OCI-LY7 (cell line): ENCODE measurements at regions not wholly inside any gene's neighbourhood (a gene's known extent, or its start where the extent isn't known, plus 50 kb on each side); places are given as distances from the start of the nearest gene placed in this dataset.

Experiments used
- BruUV-seq: library from RNA; stranded (reverse); fragments of 400-500 nt; replicated peaks from 2 replicates; lab custom pipeline; 2021; lab: Mats Ljungman, UMichigan
- CTCF ChIA-PET: fragments of 300-600 bp; sonication (Branson Sonifier 250); formaldehyde crosslinking; loops from one replicate; lab custom pipeline; 2022; ENCODE audit warnings: antibody characterized with exemption; ENCODE audit not compliant: unreplicated experiment; lab: Charles Lee
- POLR2A ChIA-PET: fragments of 300-600 bp; sonication (Branson Sonifier 250); formaldehyde crosslinking; loops from one replicate; lab custom pipeline; 2022; ENCODE audit warnings: antibody characterized with exemption; lab: Charles Lee
- DNase-seq: peaks from one replicate; pipeline ENCODE4 v3.0.0-alpha.2; 2015; ENCODE audit warnings: low spot score
- H2AFZ ChIP-seq: fragments of 200-600 bp; sonication (generic), shearing (Covaris generic); 2 replicates; pipeline ENCODE4 v1.6.1; 2014; ENCODE audit warnings: mild to moderate bottlenecking, antibody characterized with exemption, low read length, moderate library complexity
- H3K27ac ChIP-seq: fragments of 200-600 bp; sonication (generic); 2 replicates; pipeline ENCODE4 v1.5.1; 2014; ENCODE audit warnings: mixed run types, low read depth, mild to moderate bottlenecking, moderate library complexity, low read length, inconsistent platforms; ENCODE audit not compliant: poor library complexity, severe bottlenecking
- H3K36me3 ChIP-seq: fragments of 200-600 bp; sonication (generic); 2 replicates; pipeline ENCODE4 v1.6.1; 2014; ENCODE audit warnings: mild to moderate bottlenecking, antibody characterized with exemption, low read length, moderate library complexity, mixed read lengths; ENCODE audit not compliant: insufficient read depth
- H3K4me1 ChIP-seq: fragments of 200-600 bp; sonication (generic); 2 replicates; pipeline ENCODE4 v1.5.1; 2014; ENCODE audit warnings: mild to moderate bottlenecking, low read length; ENCODE audit not compliant: insufficient read depth, poor library complexity, severe bottlenecking
- H3K4me2 ChIP-seq: fragments of 200-600 bp; sonication (generic); 2 replicates; pipeline ENCODE4 v1.6.1; 2014; ENCODE audit warnings: mild to moderate bottlenecking, low read length
- H3K4me3 ChIP-seq: fragments of 200-600 bp; sonication (generic); 2 replicates; pipeline ENCODE4 v1.5.1; 2014; ENCODE audit warnings: mild to moderate bottlenecking, low read depth, low read length; ENCODE audit not compliant: poor library complexity, severe bottlenecking
- H3K79me2 ChIP-seq: fragments of 200-600 bp; sonication (generic); 2 replicates; pipeline ENCODE4 v1.6.1; 2016; ENCODE audit warnings: low read depth, mild to moderate bottlenecking, low read length, moderate library complexity, mixed read lengths; ENCODE audit not compliant: insufficient read depth
- H3K9me2 ChIP-seq: fragments of 200-600 bp; sonication (generic); 2 replicates; pipeline ENCODE4 v1.6.1; 2016; ENCODE audit warnings: mild to moderate bottlenecking, low read length, mixed read lengths; ENCODE audit not compliant: insufficient read depth
- H3K9me3 ChIP-seq: fragments of 200-600 bp; sonication (generic); 2 replicates; pipeline ENCODE4 v1.6.1; 2014; ENCODE audit warnings: mild to moderate bottlenecking, mixed run types, low read length, mixed read lengths
- H4K20me1 ChIP-seq: fragments of 200-600 bp; sonication (generic); 2 replicates; pipeline ENCODE4 v1.6.1; 2014; ENCODE audit warnings: mild to moderate bottlenecking, antibody characterized with exemption, low read length, moderate library complexity, mixed read lengths; ENCODE audit not compliant: insufficient read depth
- EZH2phosphoT487 ChIP-seq: fragments of 200-600 bp; sonication (generic); IDR thresholded peaks from 2 replicates; pipeline ENCODE4 v1.6.1; 2018; ENCODE audit warnings: low read depth, borderline replicate concordance, mild to moderate bottlenecking, mixed run types, antibody characterized with exemption, low read length, moderate library complexity, mixed read lengths
- intact Hi-C: fragments of 100-400 bp; cut with micrococcal nuclease; formaldehyde crosslinking; loops from one replicate; pipeline ENCODE4 v1.10.0; 2022; ENCODE audit not compliant: unreplicated experiment
- TF ChIP-seq, protein P1 (sequence below): fragments of 200-600 bp; sonication (generic); conservative IDR thresholded peaks from 2 replicates; pipeline ENCODE4 v1.5.1; 2014; ENCODE audit warnings: mild to moderate bottlenecking, antibody characterized with exemption, low read length, moderate library complexity, mixed read lengths

DNA sequence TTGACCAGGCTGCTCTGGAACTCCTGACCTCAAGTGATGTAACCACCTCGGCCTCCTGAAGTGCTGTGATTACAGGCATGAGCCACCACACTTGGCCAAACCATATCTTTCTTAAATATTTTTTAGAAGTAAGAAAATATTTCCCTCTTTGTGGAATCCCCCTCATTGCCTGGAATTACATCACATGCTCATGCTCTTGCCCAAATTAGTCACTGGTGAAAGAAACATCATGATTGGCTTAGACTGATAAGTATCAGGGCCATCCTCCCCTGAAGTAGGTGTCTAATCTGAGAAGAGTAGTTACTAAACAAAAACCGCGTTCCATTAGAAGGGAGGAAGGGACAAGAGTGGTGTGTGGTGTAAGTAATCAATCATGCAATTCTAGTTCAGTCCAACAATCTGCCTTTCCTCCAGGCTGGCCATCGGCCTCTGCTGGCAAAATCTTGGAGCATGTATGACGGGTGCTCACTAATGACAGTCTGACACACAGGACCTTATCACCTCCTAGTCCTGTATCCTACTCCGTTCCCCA, 52.3 kb upstream of the SCG2 start:
- POLR2A ChIA-PET: no interaction called here
- CTCF ChIA-PET: no interaction called here
- no peak for TF ChIP-seq EZH2phosphoT487
- TF ChIP-seq, protein P1, sequence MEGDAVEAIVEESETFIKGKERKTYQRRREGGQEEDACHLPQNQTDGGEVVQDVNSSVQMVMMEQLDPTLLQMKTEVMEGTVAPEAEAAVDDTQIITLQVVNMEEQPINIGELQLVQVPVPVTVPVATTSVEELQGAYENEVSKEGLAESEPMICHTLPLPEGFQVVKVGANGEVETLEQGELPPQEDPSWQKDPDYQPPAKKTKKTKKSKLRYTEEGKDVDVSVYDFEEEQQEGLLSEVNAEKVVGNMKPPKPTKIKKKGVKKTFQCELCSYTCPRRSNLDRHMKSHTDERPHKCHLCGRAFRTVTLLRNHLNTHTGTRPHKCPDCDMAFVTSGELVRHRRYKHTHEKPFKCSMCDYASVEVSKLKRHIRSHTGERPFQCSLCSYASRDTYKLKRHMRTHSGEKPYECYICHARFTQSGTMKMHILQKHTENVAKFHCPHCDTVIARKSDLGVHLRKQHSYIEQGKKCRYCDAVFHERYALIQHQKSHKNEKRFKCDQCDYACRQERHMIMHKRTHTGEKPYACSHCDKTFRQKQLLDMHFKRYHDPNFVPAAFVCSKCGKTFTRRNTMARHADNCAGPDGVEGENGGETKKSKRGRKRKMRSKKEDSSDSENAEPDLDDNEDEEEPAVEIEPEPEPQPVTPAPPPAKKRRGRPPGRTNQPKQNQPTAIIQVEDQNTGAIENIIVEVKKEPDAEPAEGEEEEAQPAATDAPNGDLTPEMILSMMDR: no peak
- Histone ChIP-seq H2AFZ (no peak overlapping the region), H3K36me3 (no peaks in the 10 kb centered on the region), H3K79me2 (no peaks in the 10 kb centered on the region), H3K9me3 (no peaks in the 10 kb centered on the region), H3K4me1 (no peaks in the 10 kb centered on the region), H3K4me2 (no peak overlapping the region), H4K20me1 (no peaks in the 10 kb centered on the region), H3K27ac (no peak overlapping the region), H3K9me2 (no peaks in the 10 kb centered on the region), H3K4me3 (no peak overlapping the region)
- DNase-seq: no peak
- intact Hi-C loops: no loop called here
- BruUV-seq: no TSS peak

DNA sequence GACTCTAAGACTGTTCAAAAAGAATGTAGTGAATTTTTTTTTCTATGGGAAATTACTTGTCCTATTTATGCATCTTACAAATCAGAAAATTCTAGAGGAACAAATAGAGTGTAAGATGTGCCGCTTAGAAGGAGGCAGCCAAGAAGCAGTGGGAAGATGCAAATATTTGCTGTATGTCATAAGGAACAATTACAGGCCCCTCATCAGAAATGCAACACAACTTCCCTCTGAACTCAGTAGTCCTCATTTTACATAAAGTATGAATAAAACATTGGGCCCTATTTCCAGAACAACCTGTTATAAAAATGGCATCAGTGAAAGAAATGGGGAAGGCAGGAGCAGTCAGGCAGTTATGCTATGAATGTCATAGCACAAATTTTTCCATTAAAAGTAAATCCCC, 50.7 kb upstream of the SCG2 start:
- TF ChIP-seq, protein P1: no peak
- no peak for TF ChIP-seq EZH2phosphoT487
- H3K4me1 ChIP-seq: no peaks in the 10 kb centered on the region
- H3K79me2 ChIP-seq: no peaks in the 10 kb centered on the region

DNA sequence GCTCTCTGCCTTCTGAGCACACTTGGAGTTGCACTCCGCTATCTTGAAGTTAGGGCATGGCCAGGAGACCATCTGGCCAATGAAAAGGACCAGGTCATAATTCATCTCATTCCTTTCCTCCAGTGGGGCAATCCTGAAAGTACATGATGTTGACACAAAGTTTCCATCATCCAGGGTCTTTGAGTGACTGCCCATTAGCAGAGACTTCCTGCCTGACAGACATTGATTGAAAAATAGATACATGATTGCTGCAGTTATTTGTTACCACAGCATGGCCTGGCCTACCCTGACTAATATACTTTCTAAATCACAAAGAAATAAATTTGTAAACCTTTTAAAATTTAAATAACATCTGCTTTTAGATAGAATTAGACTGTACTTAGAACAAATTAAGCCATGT, 50.0 kb upstream of the SCG2 start:
- Histone ChIP-seq H3K27ac (no peak overlapping the region), H3K36me3 (no peaks in the 10 kb centered on the region), H2AFZ (no peak overlapping the region), H4K20me1 (no peaks in the 10 kb centered on the region), H3K4me2 (no peak overlapping the region), H3K4me1 (no peaks in the 10 kb centered on the region), H3K4me3 (no peak overlapping the region), H3K9me3 (no peaks in the 10 kb centered on the region), H3K9me2 (no peaks in the 10 kb centered on the region), H3K79me2 (no peaks in the 10 kb centered on the region)
- ChIA-PET CTCF (no interaction called here), POLR2A (interaction anchor here (0.7 kb wide), 1 partner anchor 91 kb away, joined by 3 read pairs; no protein-coding TSS in a partner anchor)
- BruUV-seq: no TSS peak
- DNase-seq: no peak
- TF ChIP-seq EZH2phosphoT487: no peak
- TF ChIP-seq, protein P1: no peak
- intact Hi-C loops: no loop called here

More for the DNA sequence above, 50.7 kb upstream of the SCG2 start:
- Histone ChIP-seq H3K27ac (no peak overlapping the region), H3K36me3 (no peaks in the 10 kb centered on the region), H3K4me3 (no peak overlapping the region), H4K20me1 (no peaks in the 10 kb centered on the region), H3K4me2 (no peak overlapping the region), H3K9me2 (no peaks in the 10 kb centered on the region), H3K9me3 (no peaks in the 10 kb centered on the region), H2AFZ (no peak overlapping the region)
- ChIA-PET POLR2A (interaction anchor here (0.7 kb wide), 1 partner anchor 90 kb away, joined by 3 read pairs; no protein-coding TSS in a partner anchor), CTCF (no interaction called here)
- intact Hi-C loops: no loop called here
- DNase-seq: no peak
- no TSS peak for BruUV-seq
